ENCODE measurements at regions not wholly inside any gene's neighbourhood (a gene's known extent, or its start where the extent isn't known, plus 50 kb on each side); places are given as distances from the start of the nearest gene placed in this dataset.
A peak's percentile ranks its signal among the peaks of the same experiment; 100 is the strongest.

GRCh38 chr1:219041818-219042217, 131.9 kb upstream of the LYPLAL1 start (continued):
- TF ChIP-seq, protein P1, sequence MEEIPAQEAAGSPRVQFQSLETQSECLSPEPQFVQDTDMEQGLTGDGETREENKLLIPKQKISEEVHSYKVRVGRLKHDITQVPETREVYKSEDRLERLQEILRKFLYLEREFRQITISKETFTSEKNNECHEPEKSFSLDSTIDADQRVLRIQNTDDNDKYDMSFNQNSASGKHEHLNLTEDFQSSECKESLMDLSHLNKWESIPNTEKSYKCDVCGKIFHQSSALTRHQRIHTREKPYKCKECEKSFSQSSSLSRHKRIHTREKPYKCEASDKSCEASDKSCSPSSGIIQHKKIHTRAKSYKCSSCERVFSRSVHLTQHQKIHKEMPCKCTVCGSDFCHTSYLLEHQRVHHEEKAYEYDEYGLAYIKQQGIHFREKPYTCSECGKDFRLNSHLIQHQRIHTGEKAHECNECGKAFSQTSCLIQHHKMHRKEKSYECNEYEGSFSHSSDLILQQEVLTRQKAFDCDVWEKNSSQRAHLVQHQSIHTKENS (CRISPR knock-in tag; IDR thresholded peaks at IDR 0.05) = no peak
- TF ChIP-seq BHLHE40 (IDR thresholded peaks at IDR 0.05; ENCODE audit: low read length) = no peak; the same call in 1 of the 2 replicates
- no peak for TF ChIP-seq ZBTB8A (IDR thresholded peaks at IDR 0.05; ENCODE audit: partially characterized antibody)
- no peak for TF ChIP-seq MTA1 (IDR thresholded peaks at IDR 0.05; ENCODE audit: borderline replicate concordance)
- TF ChIP-seq BRF1 (IDR thresholded peaks at IDR 0.05; ENCODE audit: borderline replicate concordance, extremely low read depth, insufficient read length) = no peak
- TF ChIP-seq MAFK (IDR thresholded peaks at IDR 0.05; ENCODE audit: low read length) = no peak
- no peak for TF ChIP-seq XRCC3 (IDR thresholded peaks at IDR 0.05)
- TF ChIP-seq, protein P2, sequence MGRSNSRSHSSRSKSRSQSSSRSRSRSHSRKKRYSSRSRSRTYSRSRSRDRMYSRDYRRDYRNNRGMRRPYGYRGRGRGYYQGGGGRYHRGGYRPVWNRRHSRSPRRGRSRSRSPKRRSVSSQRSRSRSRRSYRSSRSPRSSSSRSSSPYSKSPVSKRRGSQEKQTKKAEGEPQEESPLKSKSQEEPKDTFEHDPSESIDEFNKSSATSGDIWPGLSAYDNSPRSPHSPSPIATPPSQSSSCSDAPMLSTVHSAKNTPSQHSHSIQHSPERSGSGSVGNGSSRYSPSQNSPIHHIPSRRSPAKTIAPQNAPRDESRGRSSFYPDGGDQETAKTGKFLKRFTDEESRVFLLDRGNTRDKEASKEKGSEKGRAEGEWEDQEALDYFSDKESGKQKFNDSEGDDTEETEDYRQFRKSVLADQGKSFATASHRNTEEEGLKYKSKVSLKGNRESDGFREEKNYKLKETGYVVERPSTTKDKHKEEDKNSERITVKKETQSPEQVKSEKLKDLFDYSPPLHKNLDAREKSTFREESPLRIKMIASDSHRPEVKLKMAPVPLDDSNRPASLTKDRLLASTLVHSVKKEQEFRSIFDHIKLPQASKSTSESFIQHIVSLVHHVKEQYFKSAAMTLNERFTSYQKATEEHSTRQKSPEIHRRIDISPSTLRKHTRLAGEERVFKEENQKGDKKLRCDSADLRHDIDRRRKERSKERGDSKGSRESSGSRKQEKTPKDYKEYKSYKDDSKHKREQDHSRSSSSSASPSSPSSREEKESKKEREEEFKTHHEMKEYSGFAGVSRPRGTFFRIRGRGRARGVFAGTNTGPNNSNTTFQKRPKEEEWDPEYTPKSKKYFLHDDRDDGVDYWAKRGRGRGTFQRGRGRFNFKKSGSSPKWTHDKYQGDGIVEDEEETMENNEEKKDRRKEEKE (IDR thresholded peaks at IDR 0.05; ENCODE audit: borderline replicate concordance in 1 of 2, control insufficient read depth in 1 of 2, low read depth in 2 of 2, low read length in 1 of 2) = no peak
- TF ChIP-seq FOXA3 (CRISPR knock-in tag; conservative IDR thresholded peaks at IDR 0.05 in 1 of 2, IDR thresholded peaks at IDR 0.05 in 1 of 2) = no peak
- no peak for TF ChIP-seq E2F5 (CRISPR knock-in tag; IDR thresholded peaks at IDR 0.05)
- TF ChIP-seq PTTG1 (tag; IDR thresholded peaks at IDR 0.05; ENCODE audit: low read depth) = no peak
- TF ChIP-seq DDX20 (tag; IDR thresholded peaks at IDR 0.05; ENCODE audit: low read depth) = no peak
- TF ChIP-seq ELF1 (tag; IDR thresholded peaks at IDR 0.05) = no peak
- TF ChIP-seq KLF16 (IDR thresholded peaks at IDR 0.05) = peak; percentile 55; the same call in 1 of the 2 replicates
- no peak for TF ChIP-seq ZNF584 (CRISPR knock-in tag; IDR thresholded peaks at IDR 0.05; ENCODE audit: low read depth)
- no peak for TF ChIP-seq MIER1 (IDR thresholded peaks at IDR 0.05; ENCODE audit: low read depth)
- TF ChIP-seq ETV1 (tag; conservative IDR thresholded peaks at IDR 0.05; ENCODE audit: low read depth) = peak; percentile 44; the same call in 1 of the 2 replicates
- TF ChIP-seq TAL1 (IDR thresholded peaks at IDR 0.05) = peak; percentile 86
- peak; percentile 49; the same call in 1 of the 2 replicates for TF ChIP-seq SMARCA4 (IDR thresholded peaks at IDR 0.05)
- no peak for TF ChIP-seq ZC3H4 (CRISPR knock-in tag; IDR thresholded peaks at IDR 0.05; ENCODE audit: borderline replicate concordance)
- TF ChIP-seq, protein P3, sequence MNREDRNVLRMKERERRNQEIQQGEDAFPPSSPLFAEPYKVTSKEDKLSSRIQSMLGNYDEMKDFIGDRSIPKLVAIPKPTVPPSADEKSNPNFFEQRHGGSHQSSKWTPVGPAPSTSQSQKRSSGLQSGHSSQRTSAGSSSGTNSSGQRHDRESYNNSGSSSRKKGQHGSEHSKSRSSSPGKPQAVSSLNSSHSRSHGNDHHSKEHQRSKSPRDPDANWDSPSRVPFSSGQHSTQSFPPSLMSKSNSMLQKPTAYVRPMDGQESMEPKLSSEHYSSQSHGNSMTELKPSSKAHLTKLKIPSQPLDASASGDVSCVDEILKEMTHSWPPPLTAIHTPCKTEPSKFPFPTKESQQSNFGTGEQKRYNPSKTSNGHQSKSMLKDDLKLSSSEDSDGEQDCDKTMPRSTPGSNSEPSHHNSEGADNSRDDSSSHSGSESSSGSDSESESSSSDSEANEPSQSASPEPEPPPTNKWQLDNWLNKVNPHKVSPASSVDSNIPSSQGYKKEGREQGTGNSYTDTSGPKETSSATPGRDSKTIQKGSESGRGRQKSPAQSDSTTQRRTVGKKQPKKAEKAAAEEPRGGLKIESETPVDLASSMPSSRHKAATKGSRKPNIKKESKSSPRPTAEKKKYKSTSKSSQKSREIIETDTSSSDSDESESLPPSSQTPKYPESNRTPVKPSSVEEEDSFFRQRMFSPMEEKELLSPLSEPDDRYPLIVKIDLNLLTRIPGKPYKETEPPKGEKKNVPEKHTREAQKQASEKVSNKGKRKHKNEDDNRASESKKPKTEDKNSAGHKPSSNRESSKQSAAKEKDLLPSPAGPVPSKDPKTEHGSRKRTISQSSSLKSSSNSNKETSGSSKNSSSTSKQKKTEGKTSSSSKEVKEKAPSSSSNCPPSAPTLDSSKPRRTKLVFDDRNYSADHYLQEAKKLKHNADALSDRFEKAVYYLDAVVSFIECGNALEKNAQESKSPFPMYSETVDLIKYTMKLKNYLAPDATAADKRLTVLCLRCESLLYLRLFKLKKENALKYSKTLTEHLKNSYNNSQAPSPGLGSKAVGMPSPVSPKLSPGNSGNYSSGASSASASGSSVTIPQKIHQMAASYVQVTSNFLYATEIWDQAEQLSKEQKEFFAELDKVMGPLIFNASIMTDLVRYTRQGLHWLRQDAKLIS (CRISPR knock-in tag; IDR thresholded peaks at IDR 0.05) = no peak
- TF ChIP-seq PHB (CRISPR knock-in tag; IDR thresholded peaks at IDR 0.05) = no peak
